ENCODE measurements at regions not wholly inside any gene's neighbourhood (a gene's known extent, or its start where the extent isn't known, plus 50 kb on each side); places are given as distances from the start of the nearest gene placed in this dataset.

DNA sequence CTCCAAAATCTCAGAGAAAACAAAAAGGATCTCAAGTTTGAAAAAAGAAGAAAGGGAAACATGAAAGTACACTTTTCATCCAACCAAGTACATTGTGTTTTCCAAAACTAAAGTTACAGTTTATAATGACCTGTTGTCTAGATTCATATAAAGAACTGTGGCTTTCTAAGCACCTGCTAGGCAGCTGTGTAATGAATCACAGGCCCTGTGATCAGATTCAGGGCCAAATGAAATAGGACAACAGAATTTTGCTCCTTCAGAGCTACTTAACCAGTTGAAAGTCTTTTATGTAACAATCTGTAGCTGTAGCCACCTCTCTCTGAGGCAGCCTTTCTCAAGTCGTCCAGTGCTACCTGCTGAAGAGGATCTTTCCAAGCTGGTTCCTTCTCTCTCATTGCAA, 960.0 kb upstream of the RAG2 start:
- no peak for DNase-seq

DNA sequence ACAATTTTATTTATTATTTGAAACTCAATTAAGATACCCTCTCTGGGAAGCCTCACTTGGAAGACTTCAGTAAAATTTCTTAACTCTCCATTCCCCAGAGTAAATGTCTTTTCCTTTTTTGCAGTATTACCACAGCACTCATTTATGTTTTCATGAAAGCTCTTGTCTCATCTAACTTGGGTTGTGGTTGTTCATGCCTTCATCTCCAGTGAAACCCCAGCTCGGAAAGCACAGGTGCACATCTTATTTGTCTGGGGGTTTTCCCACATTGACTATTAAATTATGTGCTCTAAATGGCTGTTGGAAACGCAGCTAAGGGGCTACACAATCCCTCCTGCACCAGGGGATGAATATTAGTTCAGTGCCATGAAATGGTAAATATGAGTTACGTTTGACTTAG, 954.2 kb upstream of the RAG2 start:
- DNase-seq: no peak

DNA sequence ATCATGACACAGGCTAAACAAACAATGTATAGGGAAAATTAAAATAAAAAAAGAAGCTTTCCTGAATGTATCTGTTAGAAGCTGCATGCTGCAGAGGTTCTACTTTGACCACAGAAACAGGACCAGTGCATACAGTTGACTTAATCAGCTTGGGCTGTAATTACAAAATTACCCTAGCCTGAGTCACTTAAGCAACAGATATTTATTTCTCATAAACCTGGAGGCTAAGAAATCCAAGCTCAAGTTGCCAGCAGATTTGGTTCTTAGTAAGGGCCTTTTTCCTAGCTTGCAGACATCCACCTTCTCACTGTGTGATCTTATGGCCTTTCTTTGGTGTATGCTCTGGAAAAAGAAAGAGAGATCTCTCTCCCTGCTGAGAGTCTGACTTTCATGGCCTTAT, 946.5 kb upstream of the RAG2 start:
- DNase-seq: no peak

DNA sequence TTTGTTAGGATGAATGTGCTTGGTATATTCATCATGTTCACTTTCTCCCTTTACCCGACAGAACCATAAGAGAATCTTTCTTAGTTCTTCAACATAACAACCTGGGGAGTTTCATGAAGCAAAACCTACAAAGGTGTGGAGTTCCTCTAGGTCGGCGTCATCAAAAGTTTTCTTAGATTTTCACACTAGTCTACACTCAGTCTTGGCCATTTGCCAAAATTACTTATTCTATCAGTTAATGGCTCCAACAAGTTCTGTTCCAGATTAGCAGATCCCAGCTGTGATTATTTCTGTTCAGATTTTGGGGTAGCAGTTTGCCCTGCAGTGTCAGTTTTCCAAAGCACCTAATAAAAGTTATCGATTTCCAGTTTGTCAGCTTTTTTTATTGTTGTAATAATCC, 935.8 kb upstream of the RAG2 start:
- DNase-seq: no peak

DNA sequence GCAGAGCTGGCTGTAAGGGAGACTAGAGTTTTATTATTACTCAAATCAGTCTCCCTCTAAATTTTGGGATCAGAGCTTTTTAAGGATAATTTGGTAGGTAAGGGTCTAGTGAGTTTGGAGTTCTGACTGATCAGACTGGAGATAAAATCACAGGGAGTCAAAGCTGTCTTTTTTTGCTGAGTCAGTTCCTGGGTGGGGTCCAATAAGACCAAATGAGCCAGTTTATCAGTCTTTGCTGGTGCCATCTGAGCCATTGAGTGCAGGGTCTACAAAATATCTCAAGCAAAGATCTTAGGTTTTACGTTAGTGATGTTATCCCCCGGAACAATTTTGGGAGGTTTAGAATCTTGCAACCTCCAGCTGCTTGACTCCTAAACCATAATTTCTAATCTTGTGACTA, 935.1 kb upstream of the RAG2 start:
- DNase-seq: no peak

DNA sequence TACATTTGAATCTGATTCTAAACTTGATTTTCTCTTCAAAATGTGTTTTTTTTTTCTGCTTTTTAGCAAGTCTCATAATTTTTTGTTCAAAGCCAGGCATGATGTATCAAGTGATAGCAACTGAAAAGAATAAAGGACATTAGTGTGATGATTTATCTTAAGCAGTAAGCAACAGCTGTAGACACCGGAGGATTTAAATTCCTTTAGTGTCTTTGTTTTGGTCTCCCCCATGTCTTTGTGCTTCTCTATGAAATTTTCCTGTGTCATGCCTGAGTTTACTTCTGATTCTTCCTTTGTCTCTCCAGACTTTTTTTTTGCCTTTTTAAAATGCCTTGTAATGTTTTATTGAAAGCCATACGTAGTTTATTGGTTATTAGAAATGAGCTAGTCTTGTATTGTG, 934.2 kb upstream of the RAG2 start:
- no peak for DNase-seq

DNA sequence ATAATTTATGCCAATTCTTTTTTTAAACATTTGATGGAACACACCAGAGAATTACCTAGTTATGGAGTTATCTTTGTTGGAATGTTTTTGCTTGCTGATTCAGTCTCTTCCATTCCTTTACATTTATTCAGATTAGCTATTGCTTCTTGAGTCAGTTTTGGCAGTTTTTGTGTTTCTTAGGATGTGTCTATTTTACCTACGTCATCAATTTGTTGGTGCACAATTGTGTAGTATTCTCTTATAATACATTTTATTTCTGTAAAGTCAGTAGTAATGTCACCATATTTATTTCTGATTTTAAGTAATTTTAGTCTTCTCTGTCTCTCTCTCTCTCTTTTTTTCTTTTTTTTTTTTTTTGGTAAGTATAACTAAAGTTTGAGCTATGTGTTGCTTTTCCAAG, 929.5 kb upstream of the RAG2 start:
- DNase-seq: no peak

DNA sequence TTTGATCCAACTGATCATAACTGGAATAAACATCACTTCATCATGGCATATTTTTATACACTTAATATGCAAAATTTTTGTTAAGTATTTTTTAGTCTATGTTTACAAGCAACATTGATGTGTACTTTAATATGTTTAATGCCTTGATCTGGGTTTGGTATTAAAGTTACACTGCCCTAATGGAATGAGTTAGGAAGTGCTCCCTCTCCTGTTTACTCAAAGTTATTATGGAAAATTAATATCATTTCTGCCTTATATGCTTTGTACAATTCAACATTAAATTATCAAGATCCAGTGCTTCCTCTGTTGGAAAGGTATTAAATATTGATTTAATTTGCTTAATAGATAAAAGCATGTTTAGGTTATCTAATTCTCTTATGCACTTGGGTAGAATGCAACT, 927.3 kb upstream of the RAG2 start:
- DNase-seq: no peak

DNA sequence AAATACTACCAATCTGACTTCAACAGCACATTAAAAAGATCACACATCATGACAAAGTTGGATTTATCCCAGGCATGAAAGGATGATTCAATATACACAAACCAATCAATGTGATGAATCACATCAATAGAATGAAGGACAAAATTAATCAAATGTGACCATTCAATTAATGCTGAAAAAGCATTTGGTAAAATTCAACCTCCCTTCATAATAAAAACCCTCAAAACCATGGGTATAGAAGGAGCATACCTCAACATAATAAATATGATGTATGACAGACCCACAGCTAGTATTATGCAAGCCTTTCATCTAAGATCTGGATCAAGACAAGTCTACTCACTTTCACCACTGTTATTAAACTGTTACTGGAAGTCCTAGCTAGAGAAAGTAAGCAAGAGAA, 921.7 kb upstream of the RAG2 start:
- no peak for DNase-seq

DNA sequence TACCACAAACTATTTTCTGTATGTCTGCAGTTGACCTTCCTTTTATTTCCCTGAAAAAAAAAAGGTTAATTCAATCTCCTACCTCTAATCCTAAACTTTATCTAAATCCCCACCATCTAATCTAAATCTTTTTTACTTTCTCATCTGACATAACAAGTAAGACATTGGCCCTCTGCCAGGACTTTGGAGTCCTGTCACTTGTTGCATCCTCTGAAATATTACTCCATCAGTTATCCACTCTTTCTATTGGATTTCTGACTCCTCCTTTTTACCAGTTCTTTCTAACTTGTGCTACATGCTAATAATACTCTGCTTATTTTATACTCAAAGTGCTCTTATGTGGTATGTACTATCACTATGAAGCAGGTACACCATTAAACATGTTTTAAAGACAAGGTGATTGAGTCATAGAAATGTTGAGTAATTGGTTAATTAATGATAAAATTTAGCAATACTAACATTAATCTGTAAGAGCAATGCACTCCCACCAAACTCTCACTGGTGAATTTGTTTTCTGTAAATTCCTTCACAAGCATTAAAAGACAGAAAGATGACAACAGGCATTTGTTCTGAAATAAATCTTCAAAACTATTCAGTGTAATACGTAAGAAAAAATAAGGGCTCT, 914.2 kb upstream of the RAG2 start:
- DNase-seq: no peak

DNA sequence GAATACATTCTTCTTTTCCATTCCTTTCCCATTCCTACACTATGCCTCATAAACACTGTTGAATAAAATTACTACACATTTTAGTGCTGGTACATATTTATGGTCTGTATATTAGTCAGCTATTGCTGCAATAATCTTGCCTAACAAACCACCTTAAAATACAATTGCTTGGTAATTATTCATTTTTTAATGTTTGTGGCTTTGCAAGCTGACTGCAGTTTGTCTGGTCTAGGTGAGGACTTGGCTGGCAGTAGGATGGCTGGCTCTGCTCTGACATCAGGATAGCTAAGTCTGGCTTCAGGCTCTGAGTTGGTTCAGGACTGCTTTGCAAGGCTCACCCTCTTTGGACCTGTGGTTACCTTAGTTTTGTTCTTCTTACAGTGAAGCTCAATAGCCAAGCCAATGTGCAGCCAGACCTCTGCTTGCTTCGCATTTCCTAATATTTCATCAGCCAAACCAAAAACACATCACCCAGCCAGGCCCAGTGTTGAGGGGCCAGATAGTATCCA, 913.4 kb upstream of the RAG2 start:
- no peak for DNase-seq

DNA sequence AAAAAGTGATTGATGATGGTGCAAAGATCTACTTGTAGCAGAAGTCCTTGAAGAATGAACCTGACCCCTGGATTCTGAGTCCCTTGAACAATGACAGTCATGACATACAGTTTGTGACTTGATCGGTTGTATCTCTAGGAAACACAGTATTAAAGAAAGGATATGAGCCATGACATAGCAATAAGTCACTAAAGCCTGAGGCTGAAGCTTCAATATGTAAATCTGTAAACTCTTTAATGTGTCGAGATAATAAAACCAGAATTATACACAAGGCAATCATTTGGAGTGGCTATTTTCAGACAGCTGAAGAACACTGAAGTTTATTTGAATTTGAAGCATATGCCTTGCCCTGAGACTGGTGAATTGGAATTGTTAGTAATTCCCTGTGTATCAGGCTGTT, 911.5 kb upstream of the RAG2 start:
- no peak for DNase-seq

DNA sequence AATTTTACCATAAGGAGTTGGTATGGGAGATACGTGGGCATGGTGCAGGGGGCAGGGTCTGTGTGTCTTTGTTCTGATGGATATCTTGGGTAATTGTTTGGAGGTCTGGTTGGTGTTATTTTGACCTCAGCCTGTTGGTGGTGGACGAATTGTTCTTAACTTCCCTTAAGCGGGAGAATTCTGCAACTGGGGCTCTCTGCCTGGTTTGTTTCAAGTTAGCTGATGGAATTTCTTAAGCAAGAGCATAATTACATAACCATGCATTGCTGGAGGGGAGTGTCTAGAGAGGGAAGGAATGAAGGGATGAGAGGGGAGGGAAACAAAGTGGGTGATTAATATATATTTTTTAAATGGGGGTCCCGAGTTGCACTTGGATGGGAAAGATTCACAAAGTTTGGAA, 908.5 kb upstream of the RAG2 start:
- DNase-seq: no peak

DNA sequence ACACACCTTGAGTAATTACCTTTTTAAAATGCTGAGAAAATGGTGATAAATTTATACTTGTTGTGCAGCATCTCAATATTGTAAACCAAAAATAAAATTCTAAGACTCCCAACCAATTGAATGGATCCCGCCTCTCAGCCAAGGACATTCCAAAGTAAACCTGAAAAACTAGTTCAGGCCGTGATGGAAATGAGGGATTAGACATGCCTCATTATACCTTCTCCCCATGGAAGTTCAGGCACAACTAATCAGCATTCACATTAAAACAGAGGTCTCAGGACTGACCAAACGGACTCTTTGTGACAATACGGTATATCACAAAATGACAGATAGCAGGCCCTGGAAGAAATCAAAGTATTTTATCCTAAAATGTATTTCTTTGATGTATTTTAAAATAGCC, 907.4 kb upstream of the RAG2 start:
- no peak for DNase-seq

DNA sequence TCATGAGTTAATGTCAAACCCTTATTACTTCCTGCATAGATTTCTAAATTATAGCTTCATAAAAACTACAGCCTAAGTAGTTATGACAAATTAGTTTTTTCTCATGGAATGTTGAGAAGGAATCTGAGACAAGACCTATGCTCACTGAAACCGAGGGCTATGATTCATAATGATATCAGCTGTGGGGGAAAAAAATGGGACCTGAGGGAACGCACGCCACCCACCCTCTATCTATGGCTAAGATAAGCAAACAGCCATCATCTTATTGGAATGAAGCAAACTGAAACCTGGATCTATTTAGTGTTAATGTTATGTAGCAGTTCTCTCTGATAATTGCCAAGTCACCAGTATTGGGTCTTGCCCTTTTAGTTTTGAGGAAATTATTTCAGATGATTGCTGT, 906.9 kb upstream of the RAG2 start:
- no peak for DNase-seq

DNA sequence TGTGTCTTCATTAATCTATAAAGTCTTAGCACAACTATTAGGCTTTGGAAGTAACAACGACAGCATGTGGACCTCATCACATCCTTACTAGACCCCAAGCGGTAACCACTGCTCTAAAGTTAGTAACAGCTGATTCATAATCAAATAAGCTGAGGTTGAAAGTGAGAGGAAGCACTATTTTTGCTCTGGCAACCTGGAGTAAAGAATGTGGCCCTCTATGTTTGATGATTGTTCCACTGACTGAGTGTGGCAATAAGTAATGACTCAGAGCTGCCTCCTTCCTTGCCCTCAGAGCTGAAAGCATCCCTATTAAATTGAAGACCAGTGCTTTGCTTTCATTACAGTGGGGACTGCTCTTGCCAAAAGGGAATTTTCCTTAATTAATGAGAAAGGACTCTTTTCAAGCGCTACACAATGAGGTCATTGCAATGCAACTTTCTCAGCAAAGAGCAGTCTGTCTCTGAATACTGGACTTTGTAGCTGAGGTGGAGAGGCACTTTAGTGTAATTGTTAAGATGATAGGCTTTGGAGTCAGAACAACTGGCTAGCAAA, 906.1 kb upstream of the RAG2 start:
- no peak for DNase-seq

DNA sequence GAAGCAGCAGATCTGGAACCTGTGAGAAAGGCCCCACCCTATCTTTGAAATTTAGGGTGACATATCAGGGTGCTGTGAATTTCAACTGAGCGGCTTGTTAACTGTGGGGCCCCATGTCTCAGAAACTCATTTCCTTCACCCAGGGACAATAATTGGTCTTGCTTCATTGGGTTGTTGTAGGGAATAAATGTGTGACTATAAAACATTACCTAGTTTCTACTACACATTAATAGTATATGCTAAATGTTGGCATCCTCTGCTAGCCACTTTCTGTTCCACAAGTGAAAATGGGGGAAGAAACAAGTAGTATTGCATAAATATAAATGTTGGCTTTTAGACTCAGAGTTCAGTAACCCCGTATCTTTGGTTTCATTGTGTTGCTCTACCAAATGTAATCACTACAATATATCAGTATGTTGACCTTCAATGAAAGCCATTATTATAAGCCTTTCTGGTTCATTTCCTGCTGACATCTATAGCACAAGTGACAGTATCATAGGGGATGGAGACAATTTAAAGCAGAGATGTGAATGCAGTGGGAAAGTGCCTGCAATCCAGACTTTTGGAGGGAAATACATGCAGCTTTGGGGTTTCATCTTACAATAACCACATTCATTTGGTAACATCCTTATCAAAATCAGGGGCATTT, 905.5 kb upstream of the RAG2 start:
- no peak for DNase-seq

DNA sequence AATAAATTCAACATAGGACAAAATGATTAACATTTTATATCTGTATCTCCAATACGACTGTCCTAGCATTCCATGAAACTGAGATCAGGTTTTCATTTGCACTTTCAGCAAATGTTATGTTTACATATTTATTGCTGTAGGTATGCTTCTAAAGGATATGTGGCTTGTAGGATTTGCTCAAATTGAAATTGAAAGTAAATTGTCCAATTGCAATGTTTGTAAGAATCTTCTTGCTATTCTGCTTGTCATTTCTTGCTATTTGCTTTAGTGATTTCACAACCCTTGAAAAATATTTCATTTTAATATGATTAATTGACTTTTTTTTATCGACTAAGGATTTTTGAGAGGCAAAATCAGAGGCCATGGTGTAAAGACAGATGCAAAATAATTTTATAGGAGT, 904.2 kb upstream of the RAG2 start:
- no peak for DNase-seq

DNA sequence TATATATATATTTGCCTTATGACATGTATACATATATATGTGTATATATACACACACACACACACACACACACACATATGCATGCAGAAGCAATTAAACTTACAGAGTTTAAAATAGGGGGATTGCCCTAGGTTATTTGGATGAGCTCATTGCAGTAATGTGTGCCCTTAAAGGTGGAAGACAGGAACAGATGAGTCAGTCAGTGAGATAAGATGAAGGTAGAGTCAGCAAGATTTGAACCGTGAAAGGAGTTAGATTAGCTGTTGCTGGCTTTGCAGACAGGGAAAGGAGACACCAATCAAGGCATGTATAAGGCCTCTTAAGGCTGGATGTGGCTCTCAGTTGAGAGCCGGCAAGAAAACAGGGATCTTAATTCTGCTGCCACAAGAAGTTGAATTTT, 902.4 kb upstream of the RAG2 start:
- no peak for DNase-seq

DNA sequence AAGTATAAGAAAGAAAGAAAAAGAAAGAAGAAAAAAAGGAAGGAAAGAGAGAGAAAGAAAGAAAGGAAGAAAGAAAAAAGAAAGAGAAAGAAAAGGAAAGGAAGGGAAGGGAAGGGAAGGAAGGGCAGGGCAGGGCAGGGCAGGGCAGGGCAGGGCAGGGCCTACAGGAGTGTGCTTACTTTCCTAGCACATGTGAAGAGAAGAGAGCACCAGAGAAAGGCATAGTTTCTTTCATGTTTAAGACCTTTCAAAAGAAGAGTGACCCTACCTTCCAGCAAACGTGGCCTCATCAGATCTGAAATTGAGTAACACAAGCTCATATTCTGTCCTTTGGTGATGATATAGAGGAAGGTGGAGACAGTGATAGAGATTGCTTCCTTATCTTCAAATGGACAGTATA, 899.3 kb upstream of the RAG2 start:
- no peak for DNase-seq

DNA sequence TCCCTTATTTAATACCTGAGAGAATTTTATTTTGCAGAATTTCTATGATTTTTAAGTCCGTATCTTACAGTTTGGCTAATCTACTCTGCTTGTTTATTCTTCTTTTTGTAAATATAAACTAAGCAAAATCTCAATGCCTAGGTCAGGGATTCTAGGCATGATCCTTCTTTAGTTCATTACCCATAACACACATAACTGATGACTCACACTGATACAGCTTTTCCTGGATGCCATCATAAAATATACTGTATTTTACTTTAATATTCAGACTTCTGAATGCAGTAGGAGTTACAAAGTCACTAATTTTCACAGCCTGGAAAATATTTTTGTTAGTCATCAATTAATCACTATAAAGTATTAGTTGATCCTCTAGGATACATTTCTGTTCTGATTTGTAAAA, 898.2 kb upstream of the RAG2 start:
- DNase-seq: no peak

DNA sequence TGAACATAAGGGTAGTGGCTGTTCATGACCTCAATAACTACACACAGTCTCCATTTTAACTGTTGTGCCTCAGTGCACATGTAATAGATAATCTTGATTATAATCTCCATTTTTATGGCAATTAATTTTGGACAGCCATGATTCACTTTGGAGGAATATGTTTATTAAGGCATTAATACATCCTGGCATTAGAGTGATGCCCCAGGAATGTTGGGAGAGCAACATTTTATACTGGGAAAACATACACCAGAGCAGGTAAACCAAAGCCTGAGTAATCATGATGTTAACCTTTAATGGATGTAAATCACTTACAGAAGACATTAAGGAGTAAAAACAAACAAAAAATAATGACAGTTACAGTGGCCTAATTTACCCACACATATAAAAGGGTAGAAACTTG, 886.3 kb upstream of the RAG2 start:
- DNase-seq: no peak

DNA sequence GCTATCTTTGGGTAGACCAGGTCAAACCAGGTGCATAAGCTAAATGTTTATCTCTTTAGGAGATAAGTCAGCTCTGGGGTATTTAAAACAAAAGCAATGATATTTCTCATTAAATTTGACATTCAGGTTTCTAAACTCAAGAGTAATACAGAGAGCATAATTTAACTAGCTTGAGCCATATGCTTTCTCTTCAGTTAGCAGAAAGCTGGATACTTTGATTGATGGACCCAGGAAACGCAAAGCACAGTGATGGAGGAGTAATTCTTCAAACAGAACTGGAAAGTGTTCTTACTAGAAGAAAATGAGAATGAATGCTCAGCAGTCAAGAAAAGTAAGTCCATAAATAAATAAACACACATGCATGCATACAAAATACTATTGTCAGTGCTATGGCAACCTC, 885.7 kb upstream of the RAG2 start:
- DNase-seq: no peak

DNA sequence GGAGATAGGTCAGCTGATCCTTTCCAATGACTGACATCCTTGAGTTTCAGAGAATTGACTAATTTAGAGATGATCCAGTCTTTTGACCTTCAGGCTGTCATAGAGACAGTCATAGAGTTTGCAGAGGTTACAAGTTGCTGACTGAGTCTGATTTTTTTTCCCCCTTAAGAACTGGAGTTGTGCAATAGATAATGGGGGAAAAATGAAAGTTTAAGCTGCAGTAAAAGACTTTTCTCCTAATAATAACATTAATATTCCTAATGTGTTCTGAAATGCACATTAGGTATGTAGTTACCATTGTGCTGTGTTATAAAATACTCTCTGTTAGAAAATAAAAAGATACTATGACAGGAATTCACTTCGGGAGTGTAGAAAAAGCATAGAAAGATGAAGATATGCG, 876.9 kb upstream of the RAG2 start:
- DNase-seq: no peak

DNA sequence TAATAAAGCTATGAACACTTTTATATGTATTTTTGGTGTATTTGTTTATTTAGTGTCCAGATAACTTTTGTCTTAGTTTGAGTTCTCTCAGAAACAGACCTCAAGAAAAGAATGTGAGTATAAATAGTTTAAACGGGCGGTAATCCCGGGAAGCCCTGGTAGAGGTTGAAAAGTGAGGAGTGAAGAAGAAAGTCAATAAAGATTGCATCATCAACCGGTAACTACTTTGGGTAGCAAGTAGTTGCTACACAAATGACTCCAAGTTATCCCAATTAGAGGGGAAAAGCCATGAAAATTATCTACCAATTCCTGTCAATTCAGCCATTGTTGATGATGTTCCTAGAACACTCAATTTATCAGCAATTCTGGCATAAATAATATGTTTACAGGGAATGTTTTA, 870.3 kb upstream of the RAG2 start:
- DNase-seq: no peak

Measured in NCI-H1092 (cell line).